Testis (tissue), 2 donors: ENCODE measurements at regions not wholly inside any gene's neighbourhood (a gene's known extent, or its start where the extent isn't known, plus 50 kb on each side); places are given as distances from the start of the nearest gene placed in this dataset.

ENCODE experiments used
- DNase-seq: peaks from one replicate; pipeline ENCODE4 v3.0.0-alpha.2; 2019
- H3K27ac ChIP-seq, 2 donors: fragments of 200-600 bp; sonication (generic); one replicate each; pipeline ENCODE4 v1.5.1; 2019
- H3K27me3 ChIP-seq: fragments of 200-600 bp; sonication (generic); one replicate; pipeline ENCODE4 v1.5.1; 2019
- H3K36me3 ChIP-seq: fragments of 200-600 bp; sonication (generic); one replicate; pipeline ENCODE4 v1.5.1; 2017; ENCODE audit warnings: low read depth; ENCODE audit errors: missing control alignments
- H3K4me1 ChIP-seq: fragments of 200-600 bp; sonication (generic); one replicate; pipeline ENCODE4 v1.5.1; 2019
- H3K4me3 ChIP-seq, 2 donors: fragments of 200-600 bp; sonication (generic); one replicate each; pipeline ENCODE4 v1.5.1; 2017 to 2019
- H3K9me3 ChIP-seq: fragments of 200-600 bp; sonication (generic); one replicate; pipeline ENCODE4 v1.5.1; 2017
- POLR2A ChIP-seq: fragments of 450-650 bp; IDR thresholded peaks from one replicate; pipeline ENCODE4 v1.6.1; 2017; ENCODE audit warnings: antibody characterized with exemption, mild to moderate bottlenecking, moderate library complexity
- WGBS, 2 donors: methylation state at CpG; one replicate each; pipeline ENCODE4 v1.1.5; 2018; 5-methylcytosine and 5-hydroxymethylcytosine counted together
- intact Hi-C: fragments of 100-400 bp; cut with DNase I; formaldehyde crosslinking; loops from one replicate; pipeline ENCODE4 v1.15.1; 2023; ENCODE audit warnings: low total_unique reads
- TF ChIP-seq, protein P1 (sequence below), 3 experiments: fragments of 450-650 bp in 2 of 3; fragments of 200-600 bp in 1 of 3; sonication (generic) in 1 of 3; IDR thresholded peaks; one replicate each; pipeline ENCODE4 v1.5.1; 2016 to 2019; ENCODE audit warnings: antibody characterized with exemption in 3 of 3, mild to moderate bottlenecking in 2 of 3, moderate library complexity in 1 of 3

DNA sequence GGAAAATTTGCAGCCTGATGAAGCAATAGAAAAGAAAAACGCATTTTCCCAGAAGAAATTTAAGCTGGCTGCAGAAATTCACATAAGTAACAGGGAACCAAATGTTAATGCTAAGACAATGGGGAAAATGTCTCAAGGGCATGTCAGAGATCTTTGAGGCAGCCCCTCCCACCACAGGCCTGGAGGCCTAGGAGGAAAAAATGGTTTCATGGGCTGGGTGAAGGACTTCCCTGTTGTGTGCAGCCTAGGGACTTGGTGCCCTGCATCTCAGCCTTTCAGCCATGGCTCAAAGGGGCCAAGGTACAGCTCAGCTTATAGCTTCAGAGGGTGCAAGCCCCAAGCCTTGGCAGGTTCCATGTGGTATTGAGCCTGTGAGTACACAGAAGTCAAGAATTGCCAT, 476.1 kb upstream of the DPP6 start:
- no peak for TF ChIP-seq POLR2A
- TF ChIP-seq, protein P1, sequence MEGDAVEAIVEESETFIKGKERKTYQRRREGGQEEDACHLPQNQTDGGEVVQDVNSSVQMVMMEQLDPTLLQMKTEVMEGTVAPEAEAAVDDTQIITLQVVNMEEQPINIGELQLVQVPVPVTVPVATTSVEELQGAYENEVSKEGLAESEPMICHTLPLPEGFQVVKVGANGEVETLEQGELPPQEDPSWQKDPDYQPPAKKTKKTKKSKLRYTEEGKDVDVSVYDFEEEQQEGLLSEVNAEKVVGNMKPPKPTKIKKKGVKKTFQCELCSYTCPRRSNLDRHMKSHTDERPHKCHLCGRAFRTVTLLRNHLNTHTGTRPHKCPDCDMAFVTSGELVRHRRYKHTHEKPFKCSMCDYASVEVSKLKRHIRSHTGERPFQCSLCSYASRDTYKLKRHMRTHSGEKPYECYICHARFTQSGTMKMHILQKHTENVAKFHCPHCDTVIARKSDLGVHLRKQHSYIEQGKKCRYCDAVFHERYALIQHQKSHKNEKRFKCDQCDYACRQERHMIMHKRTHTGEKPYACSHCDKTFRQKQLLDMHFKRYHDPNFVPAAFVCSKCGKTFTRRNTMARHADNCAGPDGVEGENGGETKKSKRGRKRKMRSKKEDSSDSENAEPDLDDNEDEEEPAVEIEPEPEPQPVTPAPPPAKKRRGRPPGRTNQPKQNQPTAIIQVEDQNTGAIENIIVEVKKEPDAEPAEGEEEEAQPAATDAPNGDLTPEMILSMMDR (IDR thresholded peaks at IDR 0.05): no peak
- intact Hi-C loops: no loop called here
- Histone ChIP-seq H3K27ac (no peak overlapping the region), H3K4me3 (no peak overlapping the region), H3K27me3 (no peaks in the 10 kb centered on the region), H3K4me1 (no peaks in the 10 kb centered on the region), H3K36me3 (no peaks in the 10 kb centered on the region), H3K9me3 (no peaks in the 10 kb centered on the region)
- DNase-seq: no peak
- WGBS, 2 donors: 88 to 91% methylated on average over 1 of the region's 1 CpG

- Histone ChIP-seq H3K4me1 (no peaks in the 10 kb centered on the region), H3K9me3 (no peaks in the 10 kb centered on the region), H3K4me3 (no peak overlapping the region), H3K27me3 (no peaks in the 10 kb centered on the region), H3K36me3 (no peaks in the 10 kb centered on the region), H3K27ac (no peak overlapping the region)
- WGBS, 2 donors: 78 to 79% methylated on average over 3 of the region's 3 CpGs
- DNase-seq: no peak
- intact Hi-C loops: no loop called here
- TF ChIP-seq, protein P1 (IDR thresholded peaks at IDR 0.05): no peak
- no peak for TF ChIP-seq POLR2A
Observed at GRCh38 chr7:153581419-153581818, 470.8 kb upstream of the DPP6 start.

DNA sequence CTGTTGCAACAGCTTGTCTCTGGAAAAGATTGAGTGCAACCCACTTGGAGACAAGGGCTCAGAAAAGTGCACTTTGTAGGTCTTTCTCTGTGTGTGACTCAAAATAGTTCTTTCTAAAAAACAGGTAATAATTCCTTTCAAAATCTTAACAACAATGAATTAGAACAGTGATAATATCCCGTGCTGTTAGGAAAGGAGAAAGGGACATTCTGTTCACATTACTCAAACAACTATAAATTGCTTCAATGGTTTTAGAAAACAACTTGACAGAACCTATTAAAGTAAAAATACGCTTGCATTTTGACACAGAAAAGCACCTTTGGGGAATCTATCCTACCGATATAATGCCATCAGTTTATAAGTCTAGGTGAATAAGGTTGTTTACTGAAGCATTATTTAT, 468.1 kb upstream of the DPP6 start:
- no peaks in the 10 kb centered on the region for H3K4me1 ChIP-seq
- H3K27me3 ChIP-seq: no peaks in the 10 kb centered on the region
- intact Hi-C loops: no loop called here
- no peak overlapping the region for H3K4me3 ChIP-seq
- H3K27ac ChIP-seq: no peak overlapping the region
- no peaks in the 10 kb centered on the region for H3K9me3 ChIP-seq
- 63 to 75% methylated on average over 3 of the region's 3 CpGs for WGBS, 2 donors
- no peak for TF ChIP-seq POLR2A
- TF ChIP-seq, protein P1 (IDR thresholded peaks at IDR 0.05): no peak
- DNase-seq: no peak
- no peaks in the 10 kb centered on the region for H3K36me3 ChIP-seq

- Histone ChIP-seq H3K27me3 (no peaks in the 10 kb centered on the region), H3K4me3 (no peak overlapping the region), H3K36me3 (no peaks in the 10 kb centered on the region), H3K9me3 (no peaks in the 10 kb centered on the region), H3K27ac (no peak overlapping the region), H3K4me1 (no peaks in the 10 kb centered on the region)
- DNase-seq: no peak
- TF ChIP-seq, protein P1 (IDR thresholded peaks at IDR 0.05): no peak
- TF ChIP-seq POLR2A: no peak
- 60 to 71% methylated on average over 5 of the region's 5 CpGs for WGBS, 2 donors
- intact Hi-C loops: no loop called here
Observed at GRCh38 chr7:153588586-153588985, 463.6 kb upstream of the DPP6 start.

DNA sequence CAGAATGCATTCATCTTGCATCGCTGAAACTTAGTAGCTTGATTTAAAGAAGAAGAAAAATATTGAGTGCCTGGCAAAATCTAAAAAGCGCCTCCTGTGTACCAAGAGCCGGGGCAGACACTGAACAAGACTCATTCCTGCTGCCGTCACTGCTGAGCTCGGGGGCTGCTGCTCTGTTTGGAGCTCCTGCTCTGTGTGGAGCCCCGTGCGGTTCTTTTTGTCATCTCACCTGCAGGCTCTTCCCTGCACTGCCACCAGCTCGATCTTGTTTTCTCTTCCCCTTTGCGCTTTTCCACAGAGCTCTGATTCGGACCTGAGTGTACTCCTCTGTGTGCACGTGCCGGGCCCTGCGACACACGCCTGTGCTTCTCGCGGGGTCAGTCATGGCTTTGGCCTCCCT, 462.1 kb upstream of the DPP6 start:
- intact Hi-C loops: no loop called here
- 61 to 76% methylated on average over 16 of the region's 16 CpGs for WGBS, 2 donors
- Histone ChIP-seq H3K9me3 (no peaks in the 10 kb centered on the region), H3K4me3 (no peak overlapping the region), H3K36me3 (no peaks in the 10 kb centered on the region), H3K27ac (no peak overlapping the region), H3K27me3 (no peaks in the 10 kb centered on the region), H3K4me1 (no peaks in the 10 kb centered on the region)
- no peak for DNase-seq
- no peak for TF ChIP-seq POLR2A
- TF ChIP-seq, protein P1 (IDR thresholded peaks at IDR 0.05): no peak
